ENCODE measurements at regions not wholly inside any gene's neighbourhood (a gene's known extent, or its start where the extent isn't known, plus 50 kb on each side); places are given as distances from the start of the nearest gene placed in this dataset.

DNA sequence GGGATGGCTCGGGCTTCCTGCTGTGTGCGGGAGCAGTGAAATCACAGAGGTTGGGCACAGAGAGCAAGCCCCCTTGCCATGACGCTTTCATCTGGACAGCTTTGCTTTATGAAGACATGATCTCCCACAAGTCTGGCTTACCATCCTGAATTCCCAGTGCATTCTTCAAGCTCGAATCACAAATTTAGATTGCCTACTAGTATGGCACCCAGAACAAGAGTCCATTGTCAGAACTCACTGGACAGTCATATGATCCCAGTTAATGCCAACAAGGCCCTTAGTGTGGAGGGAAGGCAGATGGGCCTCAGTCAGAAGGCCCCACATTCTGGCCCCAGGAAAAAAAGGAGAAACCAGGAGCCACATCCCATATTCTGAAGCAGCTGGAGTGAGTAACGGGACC, 147.3 kb upstream of the FOXQ1 start (continued):
- TF ChIP-seq, protein P1, sequence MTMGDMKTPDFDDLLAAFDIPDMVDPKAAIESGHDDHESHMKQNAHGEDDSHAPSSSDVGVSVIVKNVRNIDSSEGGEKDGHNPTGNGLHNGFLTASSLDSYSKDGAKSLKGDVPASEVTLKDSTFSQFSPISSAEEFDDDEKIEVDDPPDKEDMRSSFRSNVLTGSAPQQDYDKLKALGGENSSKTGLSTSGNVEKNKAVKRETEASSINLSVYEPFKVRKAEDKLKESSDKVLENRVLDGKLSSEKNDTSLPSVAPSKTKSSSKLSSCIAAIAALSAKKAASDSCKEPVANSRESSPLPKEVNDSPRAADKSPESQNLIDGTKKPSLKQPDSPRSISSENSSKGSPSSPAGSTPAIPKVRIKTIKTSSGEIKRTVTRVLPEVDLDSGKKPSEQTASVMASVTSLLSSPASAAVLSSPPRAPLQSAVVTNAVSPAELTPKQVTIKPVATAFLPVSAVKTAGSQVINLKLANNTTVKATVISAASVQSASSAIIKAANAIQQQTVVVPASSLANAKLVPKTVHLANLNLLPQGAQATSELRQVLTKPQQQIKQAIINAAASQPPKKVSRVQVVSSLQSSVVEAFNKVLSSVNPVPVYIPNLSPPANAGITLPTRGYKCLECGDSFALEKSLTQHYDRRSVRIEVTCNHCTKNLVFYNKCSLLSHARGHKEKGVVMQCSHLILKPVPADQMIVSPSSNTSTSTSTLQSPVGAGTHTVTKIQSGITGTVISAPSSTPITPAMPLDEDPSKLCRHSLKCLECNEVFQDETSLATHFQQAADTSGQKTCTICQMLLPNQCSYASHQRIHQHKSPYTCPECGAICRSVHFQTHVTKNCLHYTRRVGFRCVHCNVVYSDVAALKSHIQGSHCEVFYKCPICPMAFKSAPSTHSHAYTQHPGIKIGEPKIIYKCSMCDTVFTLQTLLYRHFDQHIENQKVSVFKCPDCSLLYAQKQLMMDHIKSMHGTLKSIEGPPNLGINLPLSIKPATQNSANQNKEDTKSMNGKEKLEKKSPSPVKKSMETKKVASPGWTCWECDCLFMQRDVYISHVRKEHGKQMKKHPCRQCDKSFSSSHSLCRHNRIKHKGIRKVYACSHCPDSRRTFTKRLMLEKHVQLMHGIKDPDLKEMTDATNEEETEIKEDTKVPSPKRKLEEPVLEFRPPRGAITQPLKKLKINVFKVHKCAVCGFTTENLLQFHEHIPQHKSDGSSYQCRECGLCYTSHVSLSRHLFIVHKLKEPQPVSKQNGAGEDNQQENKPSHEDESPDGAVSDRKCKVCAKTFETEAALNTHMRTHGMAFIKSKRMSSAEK (CRISPR knock-in tag; IDR thresholded peaks at IDR 0.05; ENCODE audit: borderline replicate concordance): no peak
- TF ChIP-seq, protein P2, sequence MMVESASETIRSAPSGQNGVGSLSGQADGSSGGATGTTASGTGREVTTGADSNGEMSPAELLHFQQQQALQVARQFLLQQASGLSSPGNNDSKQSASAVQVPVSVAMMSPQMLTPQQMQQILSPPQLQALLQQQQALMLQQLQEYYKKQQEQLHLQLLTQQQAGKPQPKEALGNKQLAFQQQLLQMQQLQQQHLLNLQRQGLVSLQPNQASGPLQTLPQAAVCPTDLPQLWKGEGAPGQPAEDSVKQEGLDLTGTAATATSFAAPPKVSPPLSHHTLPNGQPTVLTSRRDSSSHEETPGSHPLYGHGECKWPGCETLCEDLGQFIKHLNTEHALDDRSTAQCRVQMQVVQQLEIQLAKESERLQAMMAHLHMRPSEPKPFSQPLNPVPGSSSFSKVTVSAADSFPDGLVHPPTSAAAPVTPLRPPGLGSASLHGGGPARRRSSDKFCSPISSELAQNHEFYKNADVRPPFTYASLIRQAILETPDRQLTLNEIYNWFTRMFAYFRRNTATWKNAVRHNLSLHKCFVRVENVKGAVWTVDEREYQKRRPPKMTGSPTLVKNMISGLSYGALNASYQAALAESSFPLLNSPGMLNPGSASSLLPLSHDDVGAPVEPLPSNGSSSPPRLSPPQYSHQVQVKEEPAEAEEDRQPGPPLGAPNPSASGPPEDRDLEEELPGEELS (CRISPR knock-in tag; IDR thresholded peaks at IDR 0.05): no peak
- TF ChIP-seq ZNF232 (CRISPR knock-in tag; IDR thresholded peaks at IDR 0.05) (no peak), ZNF416 (CRISPR knock-in tag; IDR thresholded peaks at IDR 0.05) (no peak)
- TF ChIP-seq, protein P3, sequence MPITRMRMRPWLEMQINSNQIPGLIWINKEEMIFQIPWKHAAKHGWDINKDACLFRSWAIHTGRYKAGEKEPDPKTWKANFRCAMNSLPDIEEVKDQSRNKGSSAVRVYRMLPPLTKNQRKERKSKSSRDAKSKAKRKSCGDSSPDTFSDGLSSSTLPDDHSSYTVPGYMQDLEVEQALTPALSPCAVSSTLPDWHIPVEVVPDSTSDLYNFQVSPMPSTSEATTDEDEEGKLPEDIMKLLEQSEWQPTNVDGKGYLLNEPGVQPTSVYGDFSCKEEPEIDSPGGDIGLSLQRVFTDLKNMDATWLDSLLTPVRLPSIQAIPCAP (CRISPR knock-in tag; IDR thresholded peaks at IDR 0.05): no peak

DNA sequence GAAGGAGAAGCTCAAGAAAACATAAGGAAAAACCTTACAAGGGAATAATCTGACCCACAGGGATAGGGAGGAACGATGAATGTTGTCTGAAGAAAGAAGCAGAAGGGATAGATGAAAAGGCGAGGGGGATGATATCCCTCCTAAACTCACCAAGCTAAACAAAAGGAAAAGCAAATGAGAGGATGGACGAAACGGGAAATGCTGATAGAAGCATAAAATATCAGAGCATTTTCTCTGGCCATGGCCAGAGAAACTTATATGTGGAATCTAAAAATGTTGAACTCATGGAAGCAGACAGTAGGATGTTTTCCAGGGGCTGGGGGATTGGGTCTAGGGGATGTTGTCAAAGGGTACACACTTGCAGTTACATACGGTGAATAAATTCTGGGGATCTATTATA, 148.4 kb upstream of the FOXQ1 start:
- ChIA-PET CTCF (no interaction called here), POLR2A (no interaction called here)
- no peak overlapping the region for H3K4me3 Mint-ChIP-seq
- peaks cover 16% of the 10 kb centered on the region for H3K9me3 Mint-ChIP-seq
- no peaks in the 10 kb centered on the region; the same call in 1 of the 2 replicates for H3K36me3 Mint-ChIP-seq
- ATAC-seq (no peak), DNase-seq (ENCODE audit: low spot score) (no peak)
- H3K27me3 Mint-ChIP-seq (ENCODE audit: low read depth): no peaks in the 10 kb centered on the region
- no peaks in the 10 kb centered on the region for H3K4me1 Mint-ChIP-seq
- no peak overlapping the region for H3K27ac Mint-ChIP-seq
- TF ChIP-seq, protein P4, sequence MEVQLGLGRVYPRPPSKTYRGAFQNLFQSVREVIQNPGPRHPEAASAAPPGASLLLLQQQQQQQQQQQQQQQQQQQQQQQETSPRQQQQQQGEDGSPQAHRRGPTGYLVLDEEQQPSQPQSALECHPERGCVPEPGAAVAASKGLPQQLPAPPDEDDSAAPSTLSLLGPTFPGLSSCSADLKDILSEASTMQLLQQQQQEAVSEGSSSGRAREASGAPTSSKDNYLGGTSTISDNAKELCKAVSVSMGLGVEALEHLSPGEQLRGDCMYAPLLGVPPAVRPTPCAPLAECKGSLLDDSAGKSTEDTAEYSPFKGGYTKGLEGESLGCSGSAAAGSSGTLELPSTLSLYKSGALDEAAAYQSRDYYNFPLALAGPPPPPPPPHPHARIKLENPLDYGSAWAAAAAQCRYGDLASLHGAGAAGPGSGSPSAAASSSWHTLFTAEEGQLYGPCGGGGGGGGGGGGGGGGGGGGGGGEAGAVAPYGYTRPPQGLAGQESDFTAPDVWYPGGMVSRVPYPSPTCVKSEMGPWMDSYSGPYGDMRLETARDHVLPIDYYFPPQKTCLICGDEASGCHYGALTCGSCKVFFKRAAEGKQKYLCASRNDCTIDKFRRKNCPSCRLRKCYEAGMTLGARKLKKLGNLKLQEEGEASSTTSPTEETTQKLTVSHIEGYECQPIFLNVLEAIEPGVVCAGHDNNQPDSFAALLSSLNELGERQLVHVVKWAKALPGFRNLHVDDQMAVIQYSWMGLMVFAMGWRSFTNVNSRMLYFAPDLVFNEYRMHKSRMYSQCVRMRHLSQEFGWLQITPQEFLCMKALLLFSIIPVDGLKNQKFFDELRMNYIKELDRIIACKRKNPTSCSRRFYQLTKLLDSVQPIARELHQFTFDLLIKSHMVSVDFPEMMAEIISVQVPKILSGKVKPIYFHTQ (CRISPR knock-in tag; IDR thresholded peaks at IDR 0.05): no peak
- TF ChIP-seq ZNF416 (CRISPR knock-in tag; IDR thresholded peaks at IDR 0.05) (no peak), IRF2 (CRISPR knock-in tag; IDR thresholded peaks at IDR 0.05; ENCODE audit: borderline replicate concordance, low read depth) (no peak), GTF2I (CRISPR knock-in tag; conservative IDR thresholded peaks at IDR 0.05) (no peak), FOXP1 (CRISPR knock-in tag; IDR thresholded peaks at IDR 0.05; ENCODE audit: borderline replicate concordance) (no peak), KAT7 (CRISPR knock-in tag; IDR thresholded peaks at IDR 0.05; ENCODE audit: borderline replicate concordance) (no peak), TP53 (CRISPR knock-in tag; IDR thresholded peaks at IDR 0.05) (no peak), ZNF263 (CRISPR knock-in tag; IDR thresholded peaks at IDR 0.05; ENCODE audit: low read depth) (no peak), GABPB1 (CRISPR knock-in tag; IDR thresholded peaks at IDR 0.05) (no peak)
- TF ChIP-seq, protein P5, sequence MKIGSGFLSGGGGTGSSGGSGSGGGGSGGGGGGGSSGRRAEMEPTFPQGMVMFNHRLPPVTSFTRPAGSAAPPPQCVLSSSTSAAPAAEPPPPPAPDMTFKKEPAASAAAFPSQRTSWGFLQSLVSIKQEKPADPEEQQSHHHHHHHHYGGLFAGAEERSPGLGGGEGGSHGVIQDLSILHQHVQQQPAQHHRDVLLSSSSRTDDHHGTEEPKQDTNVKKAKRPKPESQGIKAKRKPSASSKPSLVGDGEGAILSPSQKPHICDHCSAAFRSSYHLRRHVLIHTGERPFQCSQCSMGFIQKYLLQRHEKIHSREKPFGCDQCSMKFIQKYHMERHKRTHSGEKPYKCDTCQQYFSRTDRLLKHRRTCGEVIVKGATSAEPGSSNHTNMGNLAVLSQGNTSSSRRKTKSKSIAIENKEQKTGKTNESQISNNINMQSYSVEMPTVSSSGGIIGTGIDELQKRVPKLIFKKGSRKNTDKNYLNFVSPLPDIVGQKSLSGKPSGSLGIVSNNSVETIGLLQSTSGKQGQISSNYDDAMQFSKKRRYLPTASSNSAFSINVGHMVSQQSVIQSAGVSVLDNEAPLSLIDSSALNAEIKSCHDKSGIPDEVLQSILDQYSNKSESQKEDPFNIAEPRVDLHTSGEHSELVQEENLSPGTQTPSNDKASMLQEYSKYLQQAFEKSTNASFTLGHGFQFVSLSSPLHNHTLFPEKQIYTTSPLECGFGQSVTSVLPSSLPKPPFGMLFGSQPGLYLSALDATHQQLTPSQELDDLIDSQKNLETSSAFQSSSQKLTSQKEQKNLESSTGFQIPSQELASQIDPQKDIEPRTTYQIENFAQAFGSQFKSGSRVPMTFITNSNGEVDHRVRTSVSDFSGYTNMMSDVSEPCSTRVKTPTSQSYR (CRISPR knock-in tag; IDR thresholded peaks at IDR 0.05): no peak
- TF ChIP-seq, protein P6, sequence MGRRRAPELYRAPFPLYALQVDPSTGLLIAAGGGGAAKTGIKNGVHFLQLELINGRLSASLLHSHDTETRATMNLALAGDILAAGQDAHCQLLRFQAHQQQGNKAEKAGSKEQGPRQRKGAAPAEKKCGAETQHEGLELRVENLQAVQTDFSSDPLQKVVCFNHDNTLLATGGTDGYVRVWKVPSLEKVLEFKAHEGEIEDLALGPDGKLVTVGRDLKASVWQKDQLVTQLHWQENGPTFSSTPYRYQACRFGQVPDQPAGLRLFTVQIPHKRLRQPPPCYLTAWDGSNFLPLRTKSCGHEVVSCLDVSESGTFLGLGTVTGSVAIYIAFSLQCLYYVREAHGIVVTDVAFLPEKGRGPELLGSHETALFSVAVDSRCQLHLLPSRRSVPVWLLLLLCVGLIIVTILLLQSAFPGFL (CRISPR knock-in tag; IDR thresholded peaks at IDR 0.05; ENCODE audit: borderline replicate concordance): no peak
- TF ChIP-seq, protein P7, sequence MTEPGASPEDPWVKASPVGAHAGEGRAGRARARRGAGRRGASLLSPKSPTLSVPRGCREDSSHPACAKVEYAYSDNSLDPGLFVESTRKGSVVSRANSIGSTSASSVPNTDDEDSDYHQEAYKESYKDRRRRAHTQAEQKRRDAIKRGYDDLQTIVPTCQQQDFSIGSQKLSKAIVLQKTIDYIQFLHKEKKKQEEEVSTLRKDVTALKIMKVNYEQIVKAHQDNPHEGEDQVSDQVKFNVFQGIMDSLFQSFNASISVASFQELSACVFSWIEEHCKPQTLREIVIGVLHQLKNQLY (CRISPR knock-in tag; IDR thresholded peaks at IDR 0.05): no peak
- TF ChIP-seq, protein P8, sequence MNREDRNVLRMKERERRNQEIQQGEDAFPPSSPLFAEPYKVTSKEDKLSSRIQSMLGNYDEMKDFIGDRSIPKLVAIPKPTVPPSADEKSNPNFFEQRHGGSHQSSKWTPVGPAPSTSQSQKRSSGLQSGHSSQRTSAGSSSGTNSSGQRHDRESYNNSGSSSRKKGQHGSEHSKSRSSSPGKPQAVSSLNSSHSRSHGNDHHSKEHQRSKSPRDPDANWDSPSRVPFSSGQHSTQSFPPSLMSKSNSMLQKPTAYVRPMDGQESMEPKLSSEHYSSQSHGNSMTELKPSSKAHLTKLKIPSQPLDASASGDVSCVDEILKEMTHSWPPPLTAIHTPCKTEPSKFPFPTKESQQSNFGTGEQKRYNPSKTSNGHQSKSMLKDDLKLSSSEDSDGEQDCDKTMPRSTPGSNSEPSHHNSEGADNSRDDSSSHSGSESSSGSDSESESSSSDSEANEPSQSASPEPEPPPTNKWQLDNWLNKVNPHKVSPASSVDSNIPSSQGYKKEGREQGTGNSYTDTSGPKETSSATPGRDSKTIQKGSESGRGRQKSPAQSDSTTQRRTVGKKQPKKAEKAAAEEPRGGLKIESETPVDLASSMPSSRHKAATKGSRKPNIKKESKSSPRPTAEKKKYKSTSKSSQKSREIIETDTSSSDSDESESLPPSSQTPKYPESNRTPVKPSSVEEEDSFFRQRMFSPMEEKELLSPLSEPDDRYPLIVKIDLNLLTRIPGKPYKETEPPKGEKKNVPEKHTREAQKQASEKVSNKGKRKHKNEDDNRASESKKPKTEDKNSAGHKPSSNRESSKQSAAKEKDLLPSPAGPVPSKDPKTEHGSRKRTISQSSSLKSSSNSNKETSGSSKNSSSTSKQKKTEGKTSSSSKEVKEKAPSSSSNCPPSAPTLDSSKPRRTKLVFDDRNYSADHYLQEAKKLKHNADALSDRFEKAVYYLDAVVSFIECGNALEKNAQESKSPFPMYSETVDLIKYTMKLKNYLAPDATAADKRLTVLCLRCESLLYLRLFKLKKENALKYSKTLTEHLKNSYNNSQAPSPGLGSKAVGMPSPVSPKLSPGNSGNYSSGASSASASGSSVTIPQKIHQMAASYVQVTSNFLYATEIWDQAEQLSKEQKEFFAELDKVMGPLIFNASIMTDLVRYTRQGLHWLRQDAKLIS (CRISPR knock-in tag; IDR thresholded peaks at IDR 0.05; ENCODE audit: borderline replicate concordance): no peak
